ENCODE measurements at regions not wholly inside any gene's neighbourhood (a gene's known extent, or its start where the extent isn't known, plus 50 kb on each side); places are given as distances from the start of the nearest gene placed in this dataset.
"Not testable (repeated sequence)": the region's sequence is repeated elsewhere in the genome, so short reads cannot be mapped to it uniquely, and the experiment has no call there.

GRCh38 chrX:39047174-39047573 is 245.9 kb downstream of the MID1IP1 start:
- no peak for DNase-seq (ENCODE audit: low read depth)

GRCh38 chrX:39049975-39050374 is 248.7 kb downstream of the MID1IP1 start:
- DNase-seq (ENCODE audit: low read depth), result no peak

GRCh38 chrX:39050427-39050826 is 249.2 kb downstream of the MID1IP1 start:
- no peak for DNase-seq (ENCODE audit: low read depth)

GRCh38 chrX:39052751-39053150 is 251.5 kb downstream of the MID1IP1 start:
- DNase-seq (ENCODE audit: low read depth), result no peak

GRCh38 chrX:39058724-39059123 is 257.5 kb downstream of the MID1IP1 start:
- no peak for DNase-seq (ENCODE audit: low read depth)

GRCh38 chrX:39059866-39060265 is 258.6 kb downstream of the MID1IP1 start:
- DNase-seq (ENCODE audit: low read depth), result no peak

GRCh38 chrX:39063037-39063436 is 261.8 kb downstream of the MID1IP1 start:
- no peak for DNase-seq (ENCODE audit: low read depth)

GRCh38 chrX:39063702-39064101 is 262.4 kb downstream of the MID1IP1 start:
- no peak for DNase-seq (ENCODE audit: low read depth)

- DNase-seq (ENCODE audit: low read depth), result no peak
Observed at GRCh38 chrX:39065051-39065871, 264.0 kb downstream of the MID1IP1 start.

- DNase-seq (ENCODE audit: low read depth), result no peak
Observed at GRCh38 chrX:39067866-39068265, 266.6 kb downstream of the MID1IP1 start.

- DNase-seq (ENCODE audit: low read depth), result not testable (repeated sequence)
Observed at GRCh38 chrX:39068634-39069033, 267.4 kb downstream of the MID1IP1 start.

GRCh38 chrX:39070009-39070408 is 268.8 kb downstream of the MID1IP1 start:
- no peak for DNase-seq (ENCODE audit: low read depth)

GRCh38 chrX:39073131-39073530 is 271.9 kb downstream of the MID1IP1 start:
- no peak for DNase-seq (ENCODE audit: low read depth)

- no peak for DNase-seq (ENCODE audit: low read depth)
Observed at GRCh38 chrX:39096599-39096998, 295.3 kb downstream of the MID1IP1 start.

GRCh38 chrX:39104745-39105144 is 303.5 kb downstream of the MID1IP1 start:
- DNase-seq (ENCODE audit: low read depth), result no peak

- no peak for DNase-seq (ENCODE audit: low read depth)
Observed at GRCh38 chrX:39112143-39112542, 310.9 kb downstream of the MID1IP1 start.

- no peak for DNase-seq (ENCODE audit: low read depth)
Observed at GRCh38 chrX:39115166-39115565, 313.9 kb downstream of the MID1IP1 start.

GRCh38 chrX:39117101-39117500 is 315.8 kb downstream of the MID1IP1 start:
- DNase-seq (ENCODE audit: low read depth), result no peak

GRCh38 chrX:39121903-39122302 is 320.6 kb downstream of the MID1IP1 start:
- no peak for DNase-seq (ENCODE audit: low read depth)

GRCh38 chrX:39125834-39126233 is 324.6 kb downstream of the MID1IP1 start:
- DNase-seq (ENCODE audit: low read depth), result no peak

GRCh38 chrX:39133971-39134370 is 332.7 kb downstream of the MID1IP1 start:
- DNase-seq (ENCODE audit: low read depth), result no peak

GRCh38 chrX:39137363-39137954 is 336.2 kb downstream of the MID1IP1 start:
- DNase-seq (ENCODE audit: low read depth), result no peak

- no peak for DNase-seq (ENCODE audit: low read depth)
Observed at GRCh38 chrX:39140581-39140980, 339.3 kb downstream of the MID1IP1 start.

GRCh38 chrX:39144323-39144722 is 343.1 kb downstream of the MID1IP1 start:
- no peak for DNase-seq (ENCODE audit: low read depth)
